ENCODE measurements at regions not wholly inside any gene's neighbourhood (a gene's known extent, or its start where the extent isn't known, plus 50 kb on each side); places are given as distances from the start of the nearest gene placed in this dataset.

DNA sequence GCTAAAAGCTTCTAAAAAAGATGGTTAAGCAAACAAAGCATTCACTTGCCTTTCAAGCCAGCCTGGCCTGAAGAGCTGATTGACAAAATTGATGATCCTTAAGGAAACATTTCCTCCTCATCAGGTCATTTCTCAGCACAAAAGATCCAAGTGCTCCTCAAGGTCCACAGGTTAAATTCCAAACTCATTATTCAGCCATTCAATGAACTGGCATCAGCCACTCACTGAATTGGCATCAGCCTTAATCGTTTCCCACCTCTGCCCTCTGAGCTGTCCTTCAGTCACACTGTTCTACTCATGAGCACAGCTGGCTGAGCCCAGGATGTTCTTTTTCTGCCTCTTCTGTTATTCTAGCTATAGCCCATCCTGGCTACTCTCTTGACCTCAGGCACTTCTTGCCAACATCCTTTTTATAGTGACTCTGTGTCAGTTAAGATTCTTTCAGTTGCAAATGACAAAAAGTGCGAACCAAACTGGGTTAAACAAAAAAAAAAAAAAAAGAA lies 147.5 kb downstream of the RAB11FIP2 start:
- TF ChIP-seq ELF1 (IDR thresholded peaks at IDR 0.05) = no peak
- TF ChIP-seq, protein P1, sequence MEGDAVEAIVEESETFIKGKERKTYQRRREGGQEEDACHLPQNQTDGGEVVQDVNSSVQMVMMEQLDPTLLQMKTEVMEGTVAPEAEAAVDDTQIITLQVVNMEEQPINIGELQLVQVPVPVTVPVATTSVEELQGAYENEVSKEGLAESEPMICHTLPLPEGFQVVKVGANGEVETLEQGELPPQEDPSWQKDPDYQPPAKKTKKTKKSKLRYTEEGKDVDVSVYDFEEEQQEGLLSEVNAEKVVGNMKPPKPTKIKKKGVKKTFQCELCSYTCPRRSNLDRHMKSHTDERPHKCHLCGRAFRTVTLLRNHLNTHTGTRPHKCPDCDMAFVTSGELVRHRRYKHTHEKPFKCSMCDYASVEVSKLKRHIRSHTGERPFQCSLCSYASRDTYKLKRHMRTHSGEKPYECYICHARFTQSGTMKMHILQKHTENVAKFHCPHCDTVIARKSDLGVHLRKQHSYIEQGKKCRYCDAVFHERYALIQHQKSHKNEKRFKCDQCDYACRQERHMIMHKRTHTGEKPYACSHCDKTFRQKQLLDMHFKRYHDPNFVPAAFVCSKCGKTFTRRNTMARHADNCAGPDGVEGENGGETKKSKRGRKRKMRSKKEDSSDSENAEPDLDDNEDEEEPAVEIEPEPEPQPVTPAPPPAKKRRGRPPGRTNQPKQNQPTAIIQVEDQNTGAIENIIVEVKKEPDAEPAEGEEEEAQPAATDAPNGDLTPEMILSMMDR (IDR thresholded peaks at IDR 0.05) = no peak
- no peak for TF ChIP-seq POLR2AphosphoS5 (IDR thresholded peaks at IDR 0.05; ENCODE audit: low read depth, low read length)
- TF ChIP-seq, protein P2, sequence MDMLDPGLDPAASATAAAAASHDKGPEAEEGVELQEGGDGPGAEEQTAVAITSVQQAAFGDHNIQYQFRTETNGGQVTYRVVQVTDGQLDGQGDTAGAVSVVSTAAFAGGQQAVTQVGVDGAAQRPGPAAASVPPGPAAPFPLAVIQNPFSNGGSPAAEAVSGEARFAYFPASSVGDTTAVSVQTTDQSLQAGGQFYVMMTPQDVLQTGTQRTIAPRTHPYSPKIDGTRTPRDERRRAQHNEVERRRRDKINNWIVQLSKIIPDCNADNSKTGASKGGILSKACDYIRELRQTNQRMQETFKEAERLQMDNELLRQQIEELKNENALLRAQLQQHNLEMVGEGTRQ (IDR thresholded peaks at IDR 0.05; ENCODE audit: borderline replicate concordance, low read depth, low read length) = no peak
- TF ChIP-seq, protein P3, sequence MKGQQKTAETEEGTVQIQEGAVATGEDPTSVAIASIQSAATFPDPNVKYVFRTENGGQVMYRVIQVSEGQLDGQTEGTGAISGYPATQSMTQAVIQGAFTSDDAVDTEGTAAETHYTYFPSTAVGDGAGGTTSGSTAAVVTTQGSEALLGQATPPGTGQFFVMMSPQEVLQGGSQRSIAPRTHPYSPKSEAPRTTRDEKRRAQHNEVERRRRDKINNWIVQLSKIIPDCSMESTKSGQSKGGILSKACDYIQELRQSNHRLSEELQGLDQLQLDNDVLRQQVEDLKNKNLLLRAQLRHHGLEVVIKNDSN (IDR thresholded peaks at IDR 0.05; ENCODE audit: borderline replicate concordance, low read depth) = no peak
- no peak for TF ChIP-seq EP300 (IDR thresholded peaks at IDR 0.05; ENCODE audit: borderline replicate concordance in 1 of 2, low read depth in 1 of 2, low read length in 1 of 2)
- no peak for TF ChIP-seq EZH2phosphoT487 (IDR thresholded peaks at IDR 0.05; ENCODE audit: borderline replicate concordance, low read depth)
- TF ChIP-seq GABPA (IDR thresholded peaks at IDR 0.05; ENCODE audit: low read depth) = no peak

Measured in SK-N-SH (cell line).